AG09319 (cell line): ENCODE measurements at regions not wholly inside any gene's neighbourhood (a gene's known extent, or its start where the extent isn't known, plus 50 kb on each side); places are given as distances from the start of the nearest gene placed in this dataset.

Experiments
- DNase-seq: peaks from one replicate; pipeline ENCODE4 v3.0.0-alpha.2; 2010; ENCODE audit warnings: low read depth; ENCODE audit errors: extremely low read depth
- TF ChIP-seq, protein P1 (sequence below): IDR thresholded peaks from 2 replicates; pipeline ENCODE4 v1.5.1; 2011; ENCODE audit warnings: low read depth, mild to moderate bottlenecking, inconsistent platforms, low read length, moderate library complexity

DNA sequence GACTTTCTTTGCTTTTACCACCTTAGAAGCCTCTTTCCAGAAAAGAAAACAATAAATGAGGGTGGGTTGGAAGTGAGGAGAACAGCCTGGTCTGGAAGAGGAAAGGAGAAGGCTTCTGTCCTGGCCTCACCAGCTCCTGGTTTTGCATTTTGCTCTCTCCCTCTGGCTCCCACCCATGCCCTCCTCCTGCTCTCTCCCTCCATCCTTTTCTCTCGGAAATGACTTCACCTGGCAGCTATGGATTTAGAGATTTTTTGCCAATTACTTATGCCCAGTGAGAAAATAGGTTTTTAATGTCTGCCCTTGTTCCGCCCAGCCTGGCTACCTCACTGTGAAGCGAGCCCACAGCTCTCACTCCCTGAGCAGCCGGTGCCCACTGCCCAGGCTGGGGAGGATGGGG is 77.9 kb upstream of the NTRK3 start:
- TF ChIP-seq, protein P1, sequence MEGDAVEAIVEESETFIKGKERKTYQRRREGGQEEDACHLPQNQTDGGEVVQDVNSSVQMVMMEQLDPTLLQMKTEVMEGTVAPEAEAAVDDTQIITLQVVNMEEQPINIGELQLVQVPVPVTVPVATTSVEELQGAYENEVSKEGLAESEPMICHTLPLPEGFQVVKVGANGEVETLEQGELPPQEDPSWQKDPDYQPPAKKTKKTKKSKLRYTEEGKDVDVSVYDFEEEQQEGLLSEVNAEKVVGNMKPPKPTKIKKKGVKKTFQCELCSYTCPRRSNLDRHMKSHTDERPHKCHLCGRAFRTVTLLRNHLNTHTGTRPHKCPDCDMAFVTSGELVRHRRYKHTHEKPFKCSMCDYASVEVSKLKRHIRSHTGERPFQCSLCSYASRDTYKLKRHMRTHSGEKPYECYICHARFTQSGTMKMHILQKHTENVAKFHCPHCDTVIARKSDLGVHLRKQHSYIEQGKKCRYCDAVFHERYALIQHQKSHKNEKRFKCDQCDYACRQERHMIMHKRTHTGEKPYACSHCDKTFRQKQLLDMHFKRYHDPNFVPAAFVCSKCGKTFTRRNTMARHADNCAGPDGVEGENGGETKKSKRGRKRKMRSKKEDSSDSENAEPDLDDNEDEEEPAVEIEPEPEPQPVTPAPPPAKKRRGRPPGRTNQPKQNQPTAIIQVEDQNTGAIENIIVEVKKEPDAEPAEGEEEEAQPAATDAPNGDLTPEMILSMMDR, result no peak
- no peak for DNase-seq

DNA sequence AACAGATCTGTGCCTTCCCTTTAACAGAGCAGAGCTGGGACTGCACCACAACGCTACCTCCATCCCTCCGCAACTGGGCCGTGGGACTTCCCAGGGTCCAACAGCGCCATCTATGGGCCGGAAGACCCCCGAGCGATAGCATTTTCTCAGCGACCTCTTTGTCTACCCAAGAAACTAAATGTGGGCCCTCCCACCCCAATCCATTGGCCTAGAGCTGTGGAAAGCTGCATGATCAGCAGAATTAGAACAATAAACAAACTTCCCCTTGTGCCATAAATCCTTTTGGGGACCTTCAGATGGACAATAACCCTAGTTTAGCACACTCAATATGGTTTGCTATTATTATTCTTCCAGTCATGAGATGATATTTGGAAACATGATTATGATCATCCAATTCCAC is 74.8 kb upstream of the NTRK3 start:
- no peak for DNase-seq
- TF ChIP-seq, protein P1, result peak; percentile 34

DNA sequence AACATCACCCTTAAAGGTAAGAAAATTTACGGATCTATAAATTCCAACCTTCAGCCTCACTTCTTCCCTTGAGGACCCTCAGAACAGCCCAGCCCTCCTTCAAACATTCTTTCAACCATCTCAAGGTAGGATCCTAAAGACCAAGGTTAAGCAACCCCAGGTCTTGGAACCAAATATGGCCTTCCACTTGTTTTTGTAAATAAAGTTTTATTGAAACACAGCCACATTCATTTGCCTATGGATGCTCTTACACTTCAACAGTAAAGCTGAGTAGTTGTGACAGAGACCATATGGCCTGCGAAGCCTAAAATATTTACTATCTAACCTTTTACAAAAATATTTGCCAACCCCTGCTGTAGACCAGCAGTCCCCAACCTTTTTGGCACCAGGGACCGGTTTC is 70.4 kb upstream of the NTRK3 start:
- TF ChIP-seq, protein P1, result no peak
- no peak for DNase-seq

DNA sequence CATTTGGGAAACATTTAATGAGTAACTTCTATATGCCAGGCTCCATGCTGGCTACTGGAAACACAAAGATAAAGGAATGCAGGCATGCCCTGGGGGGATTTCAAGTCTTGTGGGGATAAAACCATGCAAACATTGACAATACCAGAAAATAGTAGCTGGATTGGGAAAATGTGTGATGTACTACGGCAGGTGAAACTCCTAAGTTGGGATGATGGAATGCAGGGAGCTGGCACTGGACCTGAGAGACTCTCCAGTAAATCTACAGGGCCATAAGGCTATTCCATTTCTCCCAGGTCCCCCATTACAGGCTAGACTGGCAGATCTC is 68.2 kb upstream of the NTRK3 start:
- TF ChIP-seq, protein P1, result no peak
- no peak for DNase-seq

DNA sequence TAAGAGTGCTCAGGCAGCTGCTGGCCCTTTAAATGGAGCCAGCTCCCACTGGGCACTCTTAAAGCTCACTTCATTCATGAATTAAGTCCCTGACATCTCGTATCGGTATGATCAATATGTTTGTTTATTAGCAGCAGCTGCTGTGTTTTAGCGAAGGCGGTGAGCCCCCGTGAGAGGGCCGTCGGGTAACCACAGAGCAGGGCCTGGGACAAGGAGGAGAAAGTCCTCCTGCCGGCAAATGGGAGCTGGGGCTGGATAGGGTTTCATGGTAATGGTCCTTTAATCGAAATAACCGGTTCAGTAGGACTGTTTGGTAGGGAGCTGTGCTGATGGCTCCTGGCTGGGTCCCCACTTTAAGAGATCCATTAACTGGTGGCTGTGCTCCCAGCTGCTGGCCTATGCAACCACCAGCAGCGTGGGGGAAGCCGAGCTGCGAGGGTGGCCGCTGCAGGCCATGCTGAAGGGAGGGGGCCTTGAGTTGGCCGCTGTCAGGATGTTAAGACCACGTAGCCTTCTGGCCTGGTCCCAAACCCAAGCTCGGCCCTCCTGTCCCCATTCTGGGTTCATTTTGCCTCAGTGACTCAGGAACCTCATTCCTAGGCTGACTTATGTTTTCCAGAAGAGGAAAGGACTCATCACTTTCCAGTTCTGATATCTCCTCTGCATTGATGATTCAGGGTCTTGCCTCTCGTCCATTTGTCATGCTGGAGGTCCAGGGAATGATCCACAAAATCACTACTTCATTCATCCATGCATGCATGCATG is 67.6 kb upstream of the NTRK3 start:
- TF ChIP-seq, protein P1, result no peak
- DNase-seq, result no peak

DNA sequence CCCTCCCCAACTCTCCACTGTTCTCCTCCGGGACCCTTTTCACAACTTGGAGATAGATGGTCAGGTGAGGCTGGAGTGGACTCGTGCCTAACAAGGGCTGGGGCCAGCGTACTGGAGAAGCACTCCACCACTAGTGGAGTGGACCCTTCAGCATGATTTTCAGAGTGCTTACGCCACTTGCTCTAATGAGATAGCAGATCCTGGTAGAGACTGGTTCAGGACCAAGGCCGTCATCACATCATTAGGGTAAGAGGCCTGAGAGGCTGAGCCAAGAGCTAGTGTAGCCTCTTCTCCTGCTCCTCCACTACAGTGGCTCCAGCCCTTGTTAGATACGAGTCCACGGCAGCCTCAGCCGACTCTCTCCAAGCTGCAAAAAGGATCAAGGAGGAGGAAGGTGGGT is 66.9 kb upstream of the NTRK3 start:
- DNase-seq, result no peak
- TF ChIP-seq, protein P1, result no peak

DNA sequence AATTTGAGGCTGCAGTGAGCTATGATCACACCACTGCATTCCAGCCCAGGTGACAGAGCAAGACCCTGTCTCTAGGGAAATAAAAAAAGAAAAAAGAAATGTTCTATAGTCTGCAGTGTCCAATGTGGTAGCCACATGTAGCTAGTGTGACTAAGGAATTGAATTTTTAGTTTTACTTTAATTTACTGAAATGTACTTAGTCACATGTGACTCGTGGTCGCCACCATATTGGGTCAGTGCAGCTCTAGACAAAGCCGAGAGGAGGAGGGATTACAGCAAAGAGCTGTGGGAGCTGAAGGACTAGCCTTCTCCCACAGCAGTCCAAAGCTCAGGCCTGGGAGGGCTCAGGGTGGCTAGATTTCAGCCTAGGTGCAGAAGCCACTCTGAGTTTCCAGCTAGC is 65.9 kb upstream of the NTRK3 start:
- no peak for DNase-seq
- TF ChIP-seq, protein P1, result no peak
